ENCODE measurements at regions not wholly inside any gene's neighbourhood (a gene's known extent, or its start where the extent isn't known, plus 50 kb on each side); places are given as distances from the start of the nearest gene placed in this dataset.
A peak's percentile ranks its signal among the peaks of the same experiment; 100 is the strongest.

GRCh38 chr18:10047237-10047636, 133.4 kb downstream of the VAPA start:
- in situ Hi-C loops (cut with HindIII; ENCODE audit: low pct_ligation_motif_present, low sequenced_read_pairs), result no loop called here
- Histone ChIP-seq H3K4me3 (ENCODE audit: low read depth, low read length) (no peak overlapping the region), H3K36me3 (replicated peaks) (no peaks in the 10 kb centered on the region), H3K27me3 (replicated peaks) (no peaks in the 10 kb centered on the region), H3K27ac (no peak overlapping the region)
- DNase-seq, result peak; percentile 61
- no peak for TF ChIP-seq CTCF (IDR thresholded peaks at IDR 0.05; ENCODE audit: low read depth, low read length, missing control alignments)

- in situ Hi-C loops (cut with HindIII; ENCODE audit: low pct_ligation_motif_present, low sequenced_read_pairs), result no loop called here
- DNase-seq, result no peak
- H3K27ac ChIP-seq, result no peak overlapping the region
- H3K4me3 ChIP-seq (ENCODE audit: low read depth, low read length), result no peak overlapping the region
- TF ChIP-seq CTCF (IDR thresholded peaks at IDR 0.05; ENCODE audit: low read depth, low read length, missing control alignments), result no peak
- H3K36me3 ChIP-seq (replicated peaks), result no peaks in the 10 kb centered on the region
- no peaks in the 10 kb centered on the region for H3K27me3 ChIP-seq (replicated peaks)
Observed at GRCh38 chr18:10049747-10050146, 135.9 kb downstream of the VAPA start.

- no peak for TF ChIP-seq CTCF (IDR thresholded peaks at IDR 0.05; ENCODE audit: low read depth, low read length, missing control alignments)
- in situ Hi-C loops (cut with HindIII; ENCODE audit: low pct_ligation_motif_present, low sequenced_read_pairs), result no loop called here
- no peak overlapping the region for H3K4me3 ChIP-seq (ENCODE audit: low read depth, low read length)
- H3K27me3 ChIP-seq (replicated peaks), result no peaks in the 10 kb centered on the region
- no peak for DNase-seq
- H3K36me3 ChIP-seq (replicated peaks), result no peaks in the 10 kb centered on the region
- no peak overlapping the region for H3K27ac ChIP-seq
Observed at GRCh38 chr18:10050956-10051355, 137.1 kb downstream of the VAPA start.

GRCh38 chr18:10051877-10052631, 138.2 kb downstream of the VAPA start:
- H3K27ac ChIP-seq, result no peak overlapping the region
- peak; percentile 48 for DNase-seq
- H3K36me3 ChIP-seq (replicated peaks), result no peaks in the 10 kb centered on the region
- no peak overlapping the region for H3K4me3 ChIP-seq (ENCODE audit: low read depth, low read length)
- no peaks in the 10 kb centered on the region for H3K27me3 ChIP-seq (replicated peaks)
- TF ChIP-seq CTCF (IDR thresholded peaks at IDR 0.05; ENCODE audit: low read depth, low read length, missing control alignments), result no peak
- in situ Hi-C loops (cut with HindIII; ENCODE audit: low pct_ligation_motif_present, low sequenced_read_pairs), result no loop called here

- Histone ChIP-seq H3K27me3 (replicated peaks) (no peaks in the 10 kb centered on the region), H3K4me3 (ENCODE audit: low read depth, low read length) (no peak overlapping the region), H3K27ac (no peak overlapping the region), H3K36me3 (replicated peaks) (no peaks in the 10 kb centered on the region)
- TF ChIP-seq CTCF (IDR thresholded peaks at IDR 0.05; ENCODE audit: low read depth, low read length, missing control alignments), result no peak
- in situ Hi-C loops (cut with HindIII; ENCODE audit: low pct_ligation_motif_present, low sequenced_read_pairs), result no loop called here
- DNase-seq, result no peak
Observed at GRCh38 chr18:10052871-10053270, 139.1 kb downstream of the VAPA start.

- Histone ChIP-seq H3K4me3 (ENCODE audit: low read depth, low read length) (no peak overlapping the region), H3K27ac (no peak overlapping the region), H3K36me3 (replicated peaks) (no peaks in the 10 kb centered on the region), H3K27me3 (replicated peaks) (no peaks in the 10 kb centered on the region)
- no peak for TF ChIP-seq CTCF (IDR thresholded peaks at IDR 0.05; ENCODE audit: low read depth, low read length, missing control alignments)
- in situ Hi-C loops (cut with HindIII; ENCODE audit: low pct_ligation_motif_present, low sequenced_read_pairs), result no loop called here
- no peak for DNase-seq
Observed at GRCh38 chr18:10053861-10054260, 140.0 kb downstream of the VAPA start.

Data from brain microvascular endothelial cell (primary cell).